Caco-2 (cell line): ENCODE measurements at regions not wholly inside any gene's neighbourhood (a gene's known extent, or its start where the extent isn't known, plus 50 kb on each side); places are given as distances from the start of the nearest gene placed in this dataset.

Source experiments
- BruUV-seq: library from RNA; stranded (reverse); fragments of 400-500 nt; replicated peaks from 2 replicates; lab custom pipeline; 2021; lab: Mats Ljungman, UMichigan
- CTCF ChIA-PET: fragments of 300-600 bp; sonication (Branson Sonifier 250); formaldehyde crosslinking; loops from one replicate; lab custom pipeline; 2022; ENCODE audit warnings: antibody characterized with exemption; lab: Charles Lee
- POLR2A ChIA-PET: fragments of 300-600 bp; sonication (Branson Sonifier 250); formaldehyde crosslinking; loops from one replicate; lab custom pipeline; 2022; ENCODE audit warnings: antibody characterized with exemption; lab: Charles Lee
- DNase-seq, 2 experiments: peaks; one replicate each; pipeline versions ENCODE4 v3.0.0 to v3.0.0-alpha.2; 2020 to 2022
- H3K27me3 ChIP-seq: replicated peaks from 2 replicates; pipeline ENCODE4 v1.6.0; 2011; ENCODE audit warnings: low read length; ENCODE audit not compliant: control insufficient read depth, insufficient read depth
- H3K36me3 ChIP-seq: 2 replicates; pipeline ENCODE4 v1.5.1; 2011; ENCODE audit warnings: low read length; ENCODE audit not compliant: control insufficient read depth, insufficient read depth
- H3K4me1 ChIP-seq: fragments of 250-450 bp; sonication (Bioruptor Pico); 2 replicates; pipeline ENCODE4 v1.5.1; 2020; ENCODE audit warnings: mild to moderate bottlenecking
- H3K4me3 ChIP-seq: 2 replicates; pipeline ENCODE4 v1.5.1; 2011; ENCODE audit warnings: low read depth, mild to moderate bottlenecking, control low read depth, low read length
- H3K9me3 ChIP-seq: fragments of 250-450 bp; sonication (Bioruptor Pico); 2 replicates; pipeline ENCODE4 v1.5.1; 2020; ENCODE audit warnings: mild to moderate bottlenecking, moderate library complexity
- H3K27ac Mint-ChIP-seq: one replicate; pipeline ENCODE4 v1.8.0; 2022; ENCODE audit warnings: mixed read lengths; ENCODE audit not compliant: unreplicated experiment
- H3K27me3 Mint-ChIP-seq: one replicate; pipeline ENCODE4 v1.8.0; 2022; ENCODE audit warnings: mixed read lengths; ENCODE audit not compliant: insufficient read depth, unreplicated experiment
- H3K36me3 Mint-ChIP-seq: one replicate; pipeline ENCODE4 v1.8.0; 2022; ENCODE audit warnings: mild to moderate bottlenecking, mixed read lengths; ENCODE audit not compliant: insufficient read depth, unreplicated experiment
- H3K4me1 Mint-ChIP-seq: one replicate; pipeline ENCODE4 v1.8.0; 2022; ENCODE audit warnings: low read depth, mixed read lengths; ENCODE audit not compliant: unreplicated experiment
- H3K4me3 Mint-ChIP-seq: one replicate; pipeline ENCODE4 v1.8.0; 2022; ENCODE audit warnings: mild to moderate bottlenecking, moderate library complexity, mixed read lengths; ENCODE audit not compliant: unreplicated experiment
- H3K9me3 Mint-ChIP-seq: one replicate; pipeline ENCODE4 v1.8.0; 2022; ENCODE audit warnings: mixed read lengths; ENCODE audit not compliant: unreplicated experiment
- intact Hi-C: fragments of 100-400 bp; cut with micrococcal nuclease; formaldehyde crosslinking; loops from one replicate; pipeline ENCODE4 v1.10.0; 2022; ENCODE audit not compliant: unreplicated experiment
- TF ChIP-seq, protein P1 (sequence below), 2 experiments: fragments of 200-600 bp in 1 of 2; IDR thresholded peaks; 1 replicate in 1 of 2; 2 replicates in 1 of 2; pipeline versions ENCODE4 v1.5.1 to v1.8.0; 2011 to 2022; ENCODE audit warnings: antibody characterized with exemption in 1 of 2, control low read depth in 1 of 2, inconsistent platforms in 1 of 2, low read depth in 1 of 2, low read length in 1 of 2, mild to moderate bottlenecking in 1 of 2, moderate library complexity in 1 of 2; ENCODE audit not compliant: insufficient read depth in 1 of 2, severe bottlenecking in 1 of 2, unreplicated experiment in 1 of 2

DNA sequence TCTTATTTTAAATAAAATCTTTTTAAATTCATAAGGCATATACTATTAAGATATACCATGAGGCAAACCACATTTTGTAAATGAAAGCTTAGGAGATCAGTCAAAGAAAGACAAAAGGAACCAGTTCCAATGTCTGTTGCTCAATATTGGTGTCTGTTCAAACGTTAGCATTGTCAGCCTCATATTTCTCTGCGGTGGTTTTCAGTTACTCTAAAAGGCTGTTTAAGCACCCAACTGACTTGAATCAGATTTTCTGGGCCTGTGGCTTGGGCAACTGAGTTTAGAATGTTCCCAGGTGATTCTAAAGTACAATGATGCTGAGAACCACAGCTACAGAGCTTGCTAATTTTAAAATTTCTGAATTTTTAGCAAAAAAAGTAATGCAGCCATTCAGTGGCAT, 166.3 kb upstream of the KIF2A start:
- ChIA-PET CTCF (no interaction called here), POLR2A (no interaction called here)
- H3K36me3 ChIP-seq: no peaks in the 10 kb centered on the region
- H3K27me3 ChIP-seq: no peaks in the 10 kb centered on the region
- Mint-ChIP-seq H3K36me3 (no peaks in the 10 kb centered on the region), H3K27me3 (peaks cover 6% of the 10 kb centered on the region), H3K4me3 (no peak overlapping the region), H3K27ac (no peak overlapping the region), H3K4me1 (no peaks in the 10 kb centered on the region), H3K9me3 (no peaks in the 10 kb centered on the region)
- intact Hi-C loops: no loop called here
- no peak overlapping the region for H3K4me3 ChIP-seq
- no peaks in the 10 kb centered on the region for H3K4me1 ChIP-seq
- BruUV-seq: no TSS peak
- H3K9me3 ChIP-seq: no peaks in the 10 kb centered on the region
- TF ChIP-seq, protein P1, sequence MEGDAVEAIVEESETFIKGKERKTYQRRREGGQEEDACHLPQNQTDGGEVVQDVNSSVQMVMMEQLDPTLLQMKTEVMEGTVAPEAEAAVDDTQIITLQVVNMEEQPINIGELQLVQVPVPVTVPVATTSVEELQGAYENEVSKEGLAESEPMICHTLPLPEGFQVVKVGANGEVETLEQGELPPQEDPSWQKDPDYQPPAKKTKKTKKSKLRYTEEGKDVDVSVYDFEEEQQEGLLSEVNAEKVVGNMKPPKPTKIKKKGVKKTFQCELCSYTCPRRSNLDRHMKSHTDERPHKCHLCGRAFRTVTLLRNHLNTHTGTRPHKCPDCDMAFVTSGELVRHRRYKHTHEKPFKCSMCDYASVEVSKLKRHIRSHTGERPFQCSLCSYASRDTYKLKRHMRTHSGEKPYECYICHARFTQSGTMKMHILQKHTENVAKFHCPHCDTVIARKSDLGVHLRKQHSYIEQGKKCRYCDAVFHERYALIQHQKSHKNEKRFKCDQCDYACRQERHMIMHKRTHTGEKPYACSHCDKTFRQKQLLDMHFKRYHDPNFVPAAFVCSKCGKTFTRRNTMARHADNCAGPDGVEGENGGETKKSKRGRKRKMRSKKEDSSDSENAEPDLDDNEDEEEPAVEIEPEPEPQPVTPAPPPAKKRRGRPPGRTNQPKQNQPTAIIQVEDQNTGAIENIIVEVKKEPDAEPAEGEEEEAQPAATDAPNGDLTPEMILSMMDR (IDR thresholded peaks at IDR 0.05; ENCODE audit: insufficient read depth in 1 of 2, low read depth in 1 of 2, low read length in 1 of 2, severe bottlenecking in 1 of 2, unreplicated experiment in 1 of 2): no peak
- no peak for DNase-seq

DNA sequence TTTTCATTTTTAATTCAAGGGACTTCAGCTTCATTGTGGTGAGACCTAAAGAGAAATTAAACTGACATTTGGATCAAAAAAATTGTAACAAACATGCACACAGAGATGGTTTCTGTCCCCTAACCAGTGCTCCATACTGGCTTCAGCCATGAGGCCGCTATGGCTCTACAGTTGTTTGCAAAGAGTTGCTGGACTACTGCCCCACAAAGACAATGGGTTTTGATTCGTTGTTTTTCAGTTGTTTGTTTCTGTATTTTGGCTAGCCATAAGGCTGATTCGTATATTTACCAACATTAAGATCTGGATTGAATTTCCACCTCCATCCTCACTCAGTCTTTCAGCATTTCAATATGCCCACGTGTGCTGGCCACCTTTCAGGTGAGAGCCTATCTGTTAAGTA, 163.7 kb upstream of the KIF2A start:
- no TSS peak for BruUV-seq
- Histone ChIP-seq H3K9me3 (no peaks in the 10 kb centered on the region), H3K4me1 (no peaks in the 10 kb centered on the region), H3K4me3 (no peak overlapping the region), H3K36me3 (no peaks in the 10 kb centered on the region), H3K27me3 (no peaks in the 10 kb centered on the region)
- Mint-ChIP-seq H3K27ac (no peak overlapping the region), H3K4me1 (no peaks in the 10 kb centered on the region), H3K27me3 (peaks cover 6% of the 10 kb centered on the region), H3K4me3 (no peak overlapping the region), H3K36me3 (no peaks in the 10 kb centered on the region), H3K9me3 (no peaks in the 10 kb centered on the region)
- intact Hi-C loops: no loop called here
- no peak for DNase-seq
- POLR2A ChIA-PET: no interaction called here
- CTCF ChIA-PET: no interaction called here
- TF ChIP-seq, protein P1 (IDR thresholded peaks at IDR 0.05; ENCODE audit: insufficient read depth in 1 of 2, low read depth in 1 of 2, low read length in 1 of 2, severe bottlenecking in 1 of 2, unreplicated experiment in 1 of 2): no peak

DNA sequence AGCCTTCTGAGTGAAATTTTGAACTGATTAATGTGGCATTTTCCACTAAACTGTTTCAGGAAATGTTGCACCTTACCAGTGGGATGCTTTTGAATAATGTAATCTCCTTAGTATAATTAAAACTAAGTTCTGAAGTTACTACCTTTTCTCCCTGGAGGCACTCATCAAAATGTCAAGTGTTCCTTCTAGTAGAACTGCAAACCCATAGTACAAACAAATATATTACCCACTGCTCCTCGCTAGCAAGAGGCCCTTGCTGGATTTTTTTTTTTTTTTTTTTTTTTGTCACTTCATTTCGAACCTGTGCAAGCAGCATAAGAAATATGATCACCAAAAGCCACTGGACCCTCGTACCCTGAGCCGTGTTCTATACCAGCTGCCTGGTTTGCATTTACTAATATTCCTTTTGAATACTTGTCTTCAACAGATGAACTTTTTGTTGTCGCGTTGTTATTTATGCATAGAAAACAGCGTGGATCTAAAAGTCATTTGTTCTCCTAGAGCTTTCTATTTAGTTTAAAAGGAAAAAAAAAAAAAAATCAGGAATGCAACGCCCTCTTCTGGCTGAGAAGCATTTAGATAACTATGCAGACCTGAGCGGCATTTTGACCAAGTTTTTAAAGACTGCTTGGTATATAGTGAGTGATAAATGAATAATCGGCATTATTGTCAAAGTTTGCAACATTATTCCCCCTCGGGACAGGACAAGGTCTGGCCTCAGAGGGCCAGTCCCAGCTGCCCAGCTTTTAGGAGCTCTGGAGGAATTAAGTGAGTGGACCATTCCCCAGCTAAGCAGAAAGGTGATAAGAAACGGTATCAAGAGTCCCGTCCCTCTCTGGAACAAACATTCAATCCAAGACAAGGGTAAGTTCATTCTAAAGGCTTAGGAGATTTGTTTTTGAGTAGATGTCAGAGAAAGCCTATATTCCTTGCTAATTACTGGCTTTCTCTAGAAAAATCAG, 162.5 kb upstream of the KIF2A start:
- POLR2A ChIA-PET: no interaction called here

More for the DNA sequence above, 162.5 kb upstream of the KIF2A start:
- Mint-ChIP-seq H3K9me3 (no peaks in the 10 kb centered on the region), H3K27me3 (peaks cover 6% of the 10 kb centered on the region), H3K4me1 (no peaks in the 10 kb centered on the region), H3K36me3 (no peaks in the 10 kb centered on the region), H3K27ac (no peak overlapping the region), H3K4me3 (no peak overlapping the region)
- H3K36me3 ChIP-seq: no peaks in the 10 kb centered on the region
- CTCF ChIA-PET: interaction anchor here (0.6 kb wide), 4 partner anchors 45 to 173 kb away, joined by 3 to 4 read pairs (median 3); no protein-coding TSS in a partner anchor
- DNase-seq: peak in 1 of 2 experiments; percentile 14
- no peaks in the 10 kb centered on the region for H3K4me1 ChIP-seq
- H3K4me3 ChIP-seq: no peak overlapping the region
- no peaks in the 10 kb centered on the region for H3K27me3 ChIP-seq
- intact Hi-C loops: no loop called here
- no TSS peak for BruUV-seq
- TF ChIP-seq, protein P1 (IDR thresholded peaks at IDR 0.05; ENCODE audit: insufficient read depth in 1 of 2, low read depth in 1 of 2, low read length in 1 of 2, severe bottlenecking in 1 of 2, unreplicated experiment in 1 of 2): peak; percentile 45 to 50
- H3K9me3 ChIP-seq: no peaks in the 10 kb centered on the region
